ENCODE measurements at regions not wholly inside any gene's neighbourhood (a gene's known extent, or its start where the extent isn't known, plus 50 kb on each side); places are given as distances from the start of the nearest gene placed in this dataset.

GRCh38 chr3:106688464-106688863 is 688.8 kb upstream of the CCDC54 start:
- TF ChIP-seq CTCF (IDR thresholded peaks at IDR 0.05; ENCODE audit: low read depth, low read length, missing control alignments), result no peak
- H3K4me3 ChIP-seq (replicated peaks; ENCODE audit: low read depth, low read length), result no peak overlapping the region
- peak; percentile 52 for DNase-seq (ENCODE audit: extremely low read depth, low read depth)

GRCh38 chr3:106691476-106691875 is 685.8 kb upstream of the CCDC54 start:
- no peak for DNase-seq (ENCODE audit: extremely low read depth, low read depth)
- no peak overlapping the region for H3K4me3 ChIP-seq (replicated peaks; ENCODE audit: low read depth, low read length)
- TF ChIP-seq CTCF (IDR thresholded peaks at IDR 0.05; ENCODE audit: low read depth, low read length, missing control alignments), result no peak

GRCh38 chr3:106692624-106693023 is 684.6 kb upstream of the CCDC54 start:
- no peak for DNase-seq (ENCODE audit: extremely low read depth, low read depth)
- no peak for TF ChIP-seq CTCF (IDR thresholded peaks at IDR 0.05; ENCODE audit: low read depth, low read length, missing control alignments)
- H3K4me3 ChIP-seq (replicated peaks; ENCODE audit: low read depth, low read length), result no peak overlapping the region

GRCh38 chr3:106699122-106699521 is 678.1 kb upstream of the CCDC54 start:
- DNase-seq (ENCODE audit: extremely low read depth, low read depth), result no peak
- H3K4me3 ChIP-seq (replicated peaks; ENCODE audit: low read depth, low read length), result no peak overlapping the region
- TF ChIP-seq CTCF (IDR thresholded peaks at IDR 0.05; ENCODE audit: low read depth, low read length, missing control alignments), result no peak

- DNase-seq (ENCODE audit: extremely low read depth, low read depth), result no peak
- TF ChIP-seq CTCF (IDR thresholded peaks at IDR 0.05; ENCODE audit: low read depth, low read length, missing control alignments), result no peak
- no peak overlapping the region for H3K4me3 ChIP-seq (replicated peaks; ENCODE audit: low read depth, low read length)
Measured at GRCh38 chr3:106700981-106701380, 676.3 kb upstream of the CCDC54 start.

GRCh38 chr3:106703524-106703923 is 673.7 kb upstream of the CCDC54 start:
- no peak for DNase-seq (ENCODE audit: extremely low read depth, low read depth)
- H3K4me3 ChIP-seq (replicated peaks; ENCODE audit: low read depth, low read length), result no peak overlapping the region
- no peak for TF ChIP-seq CTCF (IDR thresholded peaks at IDR 0.05; ENCODE audit: low read depth, low read length, missing control alignments)

GRCh38 chr3:106707347-106707746 is 669.9 kb upstream of the CCDC54 start:
- DNase-seq (ENCODE audit: extremely low read depth, low read depth), result no peak
- TF ChIP-seq CTCF (IDR thresholded peaks at IDR 0.05; ENCODE audit: low read depth, low read length, missing control alignments), result no peak
- H3K4me3 ChIP-seq (replicated peaks; ENCODE audit: low read depth, low read length), result no peak overlapping the region

Data from HFF-Myc (cell line).